ENCODE measurements at regions not wholly inside any gene's neighbourhood (a gene's known extent, or its start where the extent isn't known, plus 50 kb on each side); places are given as distances from the start of the nearest gene placed in this dataset.

DNA sequence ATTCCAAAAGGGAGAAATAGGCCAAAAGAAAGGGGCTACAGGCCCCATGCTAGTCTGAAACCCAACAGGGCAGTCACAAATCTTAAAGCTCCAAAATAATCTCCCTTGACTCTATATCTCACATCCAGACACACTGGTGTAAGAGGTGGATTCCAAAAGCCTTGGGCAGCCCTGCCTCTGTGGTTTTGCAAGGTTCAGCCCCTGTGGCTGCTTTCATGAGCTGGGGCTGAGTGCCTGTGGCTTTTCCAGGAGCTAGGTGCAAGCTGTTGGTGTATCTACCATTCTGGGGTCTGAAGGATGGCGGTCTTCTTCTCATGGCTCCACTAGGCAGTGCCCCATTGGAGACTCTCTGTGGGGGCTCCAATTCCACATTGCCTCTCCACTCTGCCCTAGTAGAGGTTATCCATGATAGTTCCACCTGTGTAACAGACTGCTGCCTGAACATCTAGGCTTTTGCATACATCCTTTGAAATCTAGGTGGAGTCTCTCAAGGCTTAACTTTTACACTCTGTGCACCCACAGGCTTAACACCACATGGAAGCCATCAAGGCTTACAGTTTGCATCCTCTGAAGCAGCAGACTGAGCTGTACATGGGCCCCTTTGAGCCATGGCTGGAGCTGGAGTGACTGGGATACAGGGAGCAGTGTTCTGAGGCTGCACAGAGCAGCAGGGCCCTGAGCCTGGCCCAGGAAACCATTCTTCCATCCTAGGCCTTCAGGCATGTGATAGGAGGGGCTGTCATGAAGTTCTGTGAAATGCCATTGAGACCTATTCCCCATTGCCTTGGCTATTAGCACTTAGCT, 66.5 kb upstream of the ABCD2 start:
- TF ChIP-seq, protein P1, sequence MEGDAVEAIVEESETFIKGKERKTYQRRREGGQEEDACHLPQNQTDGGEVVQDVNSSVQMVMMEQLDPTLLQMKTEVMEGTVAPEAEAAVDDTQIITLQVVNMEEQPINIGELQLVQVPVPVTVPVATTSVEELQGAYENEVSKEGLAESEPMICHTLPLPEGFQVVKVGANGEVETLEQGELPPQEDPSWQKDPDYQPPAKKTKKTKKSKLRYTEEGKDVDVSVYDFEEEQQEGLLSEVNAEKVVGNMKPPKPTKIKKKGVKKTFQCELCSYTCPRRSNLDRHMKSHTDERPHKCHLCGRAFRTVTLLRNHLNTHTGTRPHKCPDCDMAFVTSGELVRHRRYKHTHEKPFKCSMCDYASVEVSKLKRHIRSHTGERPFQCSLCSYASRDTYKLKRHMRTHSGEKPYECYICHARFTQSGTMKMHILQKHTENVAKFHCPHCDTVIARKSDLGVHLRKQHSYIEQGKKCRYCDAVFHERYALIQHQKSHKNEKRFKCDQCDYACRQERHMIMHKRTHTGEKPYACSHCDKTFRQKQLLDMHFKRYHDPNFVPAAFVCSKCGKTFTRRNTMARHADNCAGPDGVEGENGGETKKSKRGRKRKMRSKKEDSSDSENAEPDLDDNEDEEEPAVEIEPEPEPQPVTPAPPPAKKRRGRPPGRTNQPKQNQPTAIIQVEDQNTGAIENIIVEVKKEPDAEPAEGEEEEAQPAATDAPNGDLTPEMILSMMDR (IDR thresholded peaks at IDR 0.05): no peak
- TF ChIP-seq REST (IDR thresholded peaks at IDR 0.05; ENCODE audit: insufficient read depth in 1 of 2, low read depth in 2 of 2, low read length in 1 of 2) (no peak), POLR2AphosphoS5 (IDR thresholded peaks at IDR 0.05; ENCODE audit: low read depth, low read length) (no peak), TCF7L2 (IDR thresholded peaks at IDR 0.05; ENCODE audit: low read depth, low read length) (no peak)

Measured in Panc1 (cell line).